GM12878 (cell line): ENCODE measurements at regions not wholly inside any gene's neighbourhood (a gene's known extent, or its start where the extent isn't known, plus 50 kb on each side); places are given as distances from the start of the nearest gene placed in this dataset.

Experiments
- ATAC-seq: fragments of 200-7000 bp; cut with Tn5 transposase; 3 replicates; pipeline ENCODE4 v1.9.1; 2020; ENCODE audit warnings: mild to moderate bottlenecking, moderate library complexity
- BruUV-seq: library from RNA; stranded (reverse); fragments of 400-500 nt; replicated peaks from 2 replicates; lab custom pipeline; 2021; lab: Mats Ljungman, UMichigan
- CTCF ChIA-PET: fragments of 300-600 bp; sonication (Branson Sonifier 250); formaldehyde crosslinking; extraction: SDS; loops from one replicate; lab custom pipeline; 2021; ENCODE audit warnings: inconsistent platforms; lab: Yijun Ruan, JAX
- POLR2A ChIA-PET: fragments of 350-600 bp; formaldehyde crosslinking; extraction: SDS; loops from one replicate; lab custom pipeline; 2021; ENCODE audit warnings: inconsistent platforms; lab: Charles Lee
- RAD21 ChIA-PET: fragments of 300-600 bp; sonication (Branson Sonifier 250); formaldehyde crosslinking; loops from one replicate; lab custom pipeline; 2023; ENCODE audit warnings: antibody characterized with exemption; ENCODE audit not compliant: unreplicated experiment; lab: Charles Lee
- SMC1A ChIA-PET: fragments of 300-600 bp; sonication (Branson Sonifier 250); formaldehyde crosslinking; loops from one replicate; lab custom pipeline; 2023; ENCODE audit not compliant: unreplicated experiment, uncharacterized antibody; lab: Charles Lee
- DNase-seq: peaks from one replicate; pipeline ENCODE4 v3.0.0-alpha.2; 2011; ENCODE audit warnings: low read depth, low spot score
- FAIRE-seq: peaks from 3 replicates; lab custom pipeline; 2011; peaks lifted over from hg19 to GRCh38; lab: Jason Lieb, UNC
- H2AFZ ChIP-seq: 2 replicates; pipeline ENCODE4 v1.6.0; 2011; ENCODE audit warnings: low read depth, low read length, control low read depth; ENCODE audit not compliant: control insufficient read depth
- H3K27ac ChIP-seq: 2 replicates; pipeline ENCODE4 v1.5.1; 2011; ENCODE audit warnings: control low read depth; ENCODE audit not compliant: control insufficient read depth, insufficient read depth
- H3K27me3 ChIP-seq, 2 experiments: replicated peaks in 1 of 2; 2 replicates each; pipeline versions ENCODE4 v1.6.0 to v1.6.1; 2011; ENCODE audit warnings: low read length in 1 of 2; ENCODE audit not compliant: control insufficient read depth in 2 of 2, insufficient read depth in 2 of 2
- H3K36me3 ChIP-seq, 2 experiments: 2 replicates each; pipeline ENCODE4 v1.5.1; 2011; ENCODE audit warnings: low read length in 1 of 2; ENCODE audit not compliant: control insufficient read depth in 2 of 2, insufficient read depth in 2 of 2
- H3K4me1 ChIP-seq: 2 replicates; pipeline ENCODE4 v1.6.1; 2011; ENCODE audit warnings: mild to moderate bottlenecking, low read length, moderate library complexity, mixed read lengths; ENCODE audit not compliant: control insufficient read depth, insufficient read depth
- H3K4me2 ChIP-seq: 2 replicates; pipeline ENCODE4 v1.6.0; 2011; ENCODE audit warnings: control low read depth; ENCODE audit not compliant: control insufficient read depth, insufficient read depth
- H3K4me3 ChIP-seq: fragments of 200-600 bp; sonication (generic); 2 replicates; pipeline ENCODE4 v1.5.1; 2016
- H3K79me2 ChIP-seq: 2 replicates; pipeline ENCODE4 v1.6.0; 2011; ENCODE audit warnings: low read length; ENCODE audit not compliant: control insufficient read depth, insufficient read depth
- H3K9ac ChIP-seq: 2 replicates; pipeline ENCODE4 v1.8.0; 2011; ENCODE audit warnings: low read length, control low read depth, mixed read lengths; ENCODE audit not compliant: control insufficient read depth, insufficient read depth
- H3K9me3 ChIP-seq: replicated peaks from 3 replicates; pipeline ENCODE4 v1.5.1; 2011; ENCODE audit warnings: mild to moderate bottlenecking, low read length; ENCODE audit not compliant: control insufficient read depth, insufficient read depth
- H4K20me1 ChIP-seq: 2 replicates; pipeline ENCODE4 v1.6.0; 2011; ENCODE audit not compliant: control insufficient read depth, insufficient read depth
- ETV6 ChIP-seq, 2 experiments: fragments of 450-650 bp in 1 of 2; IDR thresholded peaks in 1 of 2; conservative IDR thresholded peaks in 1 of 2; 2 replicates each; pipeline ENCODE4 v1.6.1; 2014; ENCODE audit warnings: antibody characterized with exemption in 1 of 2, borderline replicate concordance in 1 of 2, low read depth in 1 of 2, mild to moderate bottlenecking in 1 of 2, moderate library complexity in 1 of 2
- JUND ChIP-seq: IDR thresholded peaks from 2 replicates; pipeline ENCODE4 v1.6.1; 2012; ENCODE audit warnings: low read depth, mild to moderate bottlenecking, low read length, improper control_type of control experiment, moderate library complexity
- POLR2A ChIP-seq: IDR thresholded peaks from 2 replicates; pipeline ENCODE4 v1.6.1; 2011; ENCODE audit warnings: low read depth, mild to moderate bottlenecking, low read length
- RAD51 ChIP-seq: fragments of 450-650 bp; IDR thresholded peaks from 2 replicates; pipeline ENCODE4 v1.6.1; 2016; ENCODE audit warnings: moderate library complexity, mild to moderate bottlenecking, inconsistent platforms
- RBBP5 ChIP-seq: fragments of 200-600 bp; sonication (generic); conservative IDR thresholded peaks from 2 replicates; pipeline ENCODE4 v1.6.1; 2016
- STAT3 ChIP-seq: IDR thresholded peaks from 2 replicates; pipeline ENCODE4 v1.6.1; 2011; ENCODE audit warnings: low read depth, low read length, improper control_type of control experiment
- TARDBP ChIP-seq: IDR thresholded peaks from 2 replicates; pipeline ENCODE4 v1.6.1; 2016; ENCODE audit warnings: borderline replicate concordance
- TCF7 ChIP-seq: IDR thresholded peaks from 2 replicates; pipeline ENCODE4 v1.6.1; 2014; ENCODE audit warnings: antibody characterized with exemption, borderline replicate concordance
- WGBS: methylation state at CpG from one replicate; pipeline ENCODE4 v1.1.6; 2016; ENCODE audit warnings: low lambda C conversion rate; ENCODE audit not compliant: insufficient replicate concordance, insufficient coverage; ENCODE audit errors: missing lambda C conversion rate; 5-methylcytosine and 5-hydroxymethylcytosine counted together
- in situ Hi-C: fragments of 300-500 bp; cut with MboI; formaldehyde crosslinking; loops from 9 replicates; pipeline ENCODE4 v1.14.3; 2018; ENCODE audit warnings: mixed read lengths
- intact Hi-C: fragments of 100-400 bp; cut with micrococcal nuclease; formaldehyde crosslinking; loops from one replicate; pipeline ENCODE4 v1.14.2; 2022; ENCODE audit not compliant: unreplicated experiment
- TF ChIP-seq, protein P1 (sequence below): fragments of 450-650 bp; formaldehyde crosslinking; IDR thresholded peaks from 2 replicates; pipeline ENCODE4 v1.5.0; 2022; ENCODE audit warnings: mild to moderate bottlenecking, missing genetic modification characterization

GRCh38 chr11:92008249-92008648 is 216.4 kb upstream of the FAT3 start:
- 0% methylated on average over 1 of the region's 1 CpG for WGBS
- CTCF ChIA-PET = no interaction called here
- H3K27ac ChIP-seq = no peak overlapping the region
- H2AFZ ChIP-seq = no peak overlapping the region
- no peak overlapping the region for H3K4me3 ChIP-seq
- DNase-seq (no peak), FAIRE-seq (no peak), ATAC-seq (no peak)
- H4K20me1 ChIP-seq = no peaks in the 10 kb centered on the region
- H3K9me3 ChIP-seq = no peaks in the 10 kb centered on the region
- no TSS peak for BruUV-seq
- TF ChIP-seq TCF7 = no peak
- no peak for TF ChIP-seq TARDBP
- TF ChIP-seq, protein P1, sequence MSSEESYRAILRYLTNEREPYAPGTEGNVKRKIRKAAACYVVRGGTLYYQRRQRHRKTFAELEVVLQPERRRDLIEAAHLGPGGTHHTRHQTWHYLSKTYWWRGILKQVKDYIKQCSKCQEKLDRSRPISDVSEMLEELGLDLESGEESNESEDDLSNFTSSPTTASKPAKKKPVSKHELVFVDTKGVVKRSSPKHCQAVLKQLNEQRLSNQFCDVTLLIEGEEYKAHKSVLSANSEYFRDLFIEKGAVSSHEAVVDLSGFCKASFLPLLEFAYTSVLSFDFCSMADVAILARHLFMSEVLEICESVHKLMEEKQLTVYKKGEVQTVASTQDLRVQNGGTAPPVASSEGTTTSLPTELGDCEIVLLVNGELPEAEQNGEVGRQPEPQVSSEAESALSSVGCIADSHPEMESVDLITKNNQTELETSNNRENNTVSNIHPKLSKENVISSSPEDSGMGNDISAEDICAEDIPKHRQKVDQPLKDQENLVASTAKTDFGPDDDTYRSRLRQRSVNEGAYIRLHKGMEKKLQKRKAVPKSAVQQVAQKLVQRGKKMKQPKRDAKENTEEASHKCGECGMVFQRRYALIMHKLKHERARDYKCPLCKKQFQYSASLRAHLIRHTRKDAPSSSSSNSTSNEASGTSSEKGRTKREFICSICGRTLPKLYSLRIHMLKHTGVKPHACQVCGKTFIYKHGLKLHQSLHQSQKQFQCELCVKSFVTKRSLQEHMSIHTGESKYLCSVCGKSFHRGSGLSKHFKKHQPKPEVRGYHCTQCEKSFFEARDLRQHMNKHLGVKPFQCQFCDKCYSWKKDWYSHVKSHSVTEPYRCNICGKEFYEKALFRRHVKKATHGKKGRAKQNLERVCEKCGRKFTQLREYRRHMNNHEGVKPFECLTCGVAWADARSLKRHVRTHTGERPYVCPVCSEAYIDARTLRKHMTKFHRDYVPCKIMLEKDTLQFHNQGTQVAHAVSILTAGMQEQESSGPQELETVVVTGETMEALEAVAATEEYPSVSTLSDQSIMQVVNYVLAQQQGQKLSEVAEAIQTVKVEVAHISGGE (CRISPR knock-in tag) = no peak
- TF ChIP-seq JUND = no peak
- no peak for TF ChIP-seq RBBP5
- no peak for TF ChIP-seq ETV6 (conservative IDR thresholded peaks at IDR 0.05 in 1 of 2, IDR thresholded peaks at IDR 0.05 in 1 of 2; ENCODE audit: borderline replicate concordance in 1 of 2, low read depth in 1 of 2)
- TF ChIP-seq POLR2A = no peak
- TF ChIP-seq RAD51 = peak; percentile 20; the same call in 1 of the 2 replicates
- no peak for TF ChIP-seq STAT3
- H3K36me3 ChIP-seq = no peaks in the 10 kb centered on the region
- RAD21 ChIA-PET = no interaction called here
- in situ Hi-C loops = no loop called here
- SMC1A ChIA-PET = interaction anchor here (1.2 kb wide), 1 partner anchor 16 kb away, joined by 3 read pairs; no protein-coding TSS in a partner anchor
- no peak overlapping the region for H3K9ac ChIP-seq
- no peaks in the 10 kb centered on the region for H3K4me1 ChIP-seq
- intact Hi-C loops = no loop called here
- no peak overlapping the region for H3K4me2 ChIP-seq
- POLR2A ChIA-PET = no interaction called here
- H3K27me3 ChIP-seq = no peaks in the 10 kb centered on the region
- H3K79me2 ChIP-seq = no peaks in the 10 kb centered on the region
